ENCODE measurements at regions not wholly inside any gene's neighbourhood (a gene's known extent, or its start where the extent isn't known, plus 50 kb on each side); places are given as distances from the start of the nearest gene placed in this dataset.

GRCh38 chr1:96363826-96364225 is 357.8 kb upstream of the PTBP2 start:
- no peak for ATAC-seq
- TF ChIP-seq POLR2A (IDR thresholded peaks at IDR 0.05), result no peak
- DNase-seq, result no peak
- H3K4me3 ChIP-seq, result no peak overlapping the region
- no peaks in the 10 kb centered on the region for H3K27me3 ChIP-seq
- in situ Hi-C loops (cut with MboI; ENCODE audit: low sequenced_read_pairs in 4 of 4), result no loop called here
- H3K4me1 ChIP-seq, result no peaks in the 10 kb centered on the region
- H3K9me3 ChIP-seq, result no peaks in the 10 kb centered on the region
- intact Hi-C loops (cut with DNase I; ENCODE audit: low total_unique reads), result no loop called here
- H3K27ac ChIP-seq, result no peak overlapping the region
- no peaks in the 10 kb centered on the region for H3K36me3 ChIP-seq

- Histone ChIP-seq H3K36me3 (no peaks in the 10 kb centered on the region), H3K9me3 (no peaks in the 10 kb centered on the region), H3K4me1 (no peaks in the 10 kb centered on the region), H3K27me3 (no peaks in the 10 kb centered on the region), H3K27ac (no peak overlapping the region), H3K4me3 (no peak overlapping the region)
- TF ChIP-seq, protein P1, sequence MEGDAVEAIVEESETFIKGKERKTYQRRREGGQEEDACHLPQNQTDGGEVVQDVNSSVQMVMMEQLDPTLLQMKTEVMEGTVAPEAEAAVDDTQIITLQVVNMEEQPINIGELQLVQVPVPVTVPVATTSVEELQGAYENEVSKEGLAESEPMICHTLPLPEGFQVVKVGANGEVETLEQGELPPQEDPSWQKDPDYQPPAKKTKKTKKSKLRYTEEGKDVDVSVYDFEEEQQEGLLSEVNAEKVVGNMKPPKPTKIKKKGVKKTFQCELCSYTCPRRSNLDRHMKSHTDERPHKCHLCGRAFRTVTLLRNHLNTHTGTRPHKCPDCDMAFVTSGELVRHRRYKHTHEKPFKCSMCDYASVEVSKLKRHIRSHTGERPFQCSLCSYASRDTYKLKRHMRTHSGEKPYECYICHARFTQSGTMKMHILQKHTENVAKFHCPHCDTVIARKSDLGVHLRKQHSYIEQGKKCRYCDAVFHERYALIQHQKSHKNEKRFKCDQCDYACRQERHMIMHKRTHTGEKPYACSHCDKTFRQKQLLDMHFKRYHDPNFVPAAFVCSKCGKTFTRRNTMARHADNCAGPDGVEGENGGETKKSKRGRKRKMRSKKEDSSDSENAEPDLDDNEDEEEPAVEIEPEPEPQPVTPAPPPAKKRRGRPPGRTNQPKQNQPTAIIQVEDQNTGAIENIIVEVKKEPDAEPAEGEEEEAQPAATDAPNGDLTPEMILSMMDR (IDR thresholded peaks at IDR 0.05 in 4 of 5, conservative IDR thresholded peaks at IDR 0.05 in 1 of 5), result no peak
- no peak for TF ChIP-seq POLR2A (IDR thresholded peaks at IDR 0.05)
- DNase-seq (no peak), ATAC-seq (no peak)
- in situ Hi-C loops (cut with MboI; ENCODE audit: low sequenced_read_pairs in 4 of 4), result no loop called here
- intact Hi-C loops (cut with DNase I; ENCODE audit: low total_unique reads), result no loop called here
Observed at GRCh38 chr1:96364576-96364975, 357.0 kb upstream of the PTBP2 start.

DNA sequence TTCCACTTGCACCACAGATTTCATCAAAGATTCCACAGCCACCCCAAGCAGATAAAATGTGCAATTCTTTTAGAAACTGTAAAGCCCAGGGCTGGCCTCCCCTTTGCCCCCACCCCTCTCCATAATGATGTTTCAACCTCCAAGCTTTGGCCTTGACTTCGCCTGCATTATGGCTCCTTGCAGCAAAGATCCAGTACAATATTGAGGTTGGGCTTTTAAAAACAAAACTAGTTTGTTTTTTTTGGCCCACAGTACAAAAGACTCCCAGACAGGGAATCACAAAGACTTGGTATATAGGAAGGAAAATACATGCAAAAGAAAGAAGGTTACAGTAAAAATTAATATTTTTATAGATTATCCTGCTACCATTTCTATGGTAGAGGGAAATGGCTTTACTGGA is 356.5 kb upstream of the PTBP2 start:
- DNase-seq (no peak), ATAC-seq (no peak)
- Histone ChIP-seq H3K27ac (no peak overlapping the region), H3K4me3 (no peak overlapping the region), H3K9me3 (no peaks in the 10 kb centered on the region), H3K36me3 (no peaks in the 10 kb centered on the region), H3K27me3 (no peaks in the 10 kb centered on the region), H3K4me1 (no peaks in the 10 kb centered on the region)
- intact Hi-C loops (cut with DNase I; ENCODE audit: low total_unique reads), result no loop called here
- in situ Hi-C loops (cut with MboI; ENCODE audit: low sequenced_read_pairs in 4 of 4), result no loop called here
- TF ChIP-seq POLR2A (IDR thresholded peaks at IDR 0.05), result no peak
- TF ChIP-seq, protein P1 (IDR thresholded peaks at IDR 0.05 in 4 of 5, conservative IDR thresholded peaks at IDR 0.05 in 1 of 5), result no peak

DNA sequence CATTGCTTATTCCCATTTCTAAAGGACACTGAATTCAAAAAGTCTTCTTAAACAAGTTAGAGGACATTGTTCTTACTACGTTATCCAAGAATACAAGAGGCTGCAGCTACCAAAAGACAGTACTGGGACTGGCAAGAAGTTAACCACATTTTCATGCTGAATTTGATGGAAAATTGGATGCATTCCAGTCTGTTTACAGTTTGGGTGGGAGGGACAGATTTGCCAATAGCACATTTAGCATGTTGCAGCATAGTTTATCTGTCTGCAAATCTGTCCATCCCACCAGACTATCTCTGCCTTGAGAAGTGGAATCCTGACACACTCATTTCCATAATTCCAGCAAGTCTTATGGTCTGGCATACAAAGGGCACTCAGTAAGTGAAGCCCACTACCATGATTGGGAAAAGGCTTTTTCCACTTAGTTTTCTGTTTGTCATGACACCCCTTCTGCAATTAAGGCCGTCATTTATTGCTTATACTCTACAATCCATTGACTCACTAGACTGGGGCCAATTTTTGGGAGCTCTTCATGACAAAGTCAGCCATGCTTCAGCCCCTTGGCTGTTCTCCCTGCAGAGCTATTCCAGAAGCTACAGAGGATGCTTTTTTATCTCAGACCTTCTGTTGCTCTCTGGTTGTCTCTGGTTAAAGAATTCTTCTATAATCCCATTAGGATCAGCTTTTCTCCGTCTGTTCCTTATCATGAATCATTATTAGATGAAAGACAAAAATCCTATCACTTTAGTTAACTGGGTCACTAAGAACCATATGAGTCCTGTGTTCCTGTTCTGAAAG is 355.8 kb upstream of the PTBP2 start:
- no peak overlapping the region for H3K4me3 ChIP-seq
- TF ChIP-seq, protein P1 (IDR thresholded peaks at IDR 0.05 in 4 of 5, conservative IDR thresholded peaks at IDR 0.05 in 1 of 5), result no peak
- TF ChIP-seq POLR2A (IDR thresholded peaks at IDR 0.05), result no peak
- no peak for ATAC-seq
- in situ Hi-C loops (cut with MboI; ENCODE audit: low sequenced_read_pairs in 4 of 4) (no loop called here), intact Hi-C loops (cut with DNase I; ENCODE audit: low total_unique reads) (no loop called here)
- H3K4me1 ChIP-seq, result no peaks in the 10 kb centered on the region
- H3K27me3 ChIP-seq, result no peaks in the 10 kb centered on the region
- no peaks in the 10 kb centered on the region for H3K36me3 ChIP-seq
- no peak overlapping the region for H3K27ac ChIP-seq
- no peaks in the 10 kb centered on the region for H3K9me3 ChIP-seq
- DNase-seq, result no peak

GRCh38 chr1:96366516-96366915 is 355.1 kb upstream of the PTBP2 start:
- no peaks in the 10 kb centered on the region for H3K27me3 ChIP-seq
- TF ChIP-seq, protein P1 (IDR thresholded peaks at IDR 0.05 in 4 of 5, conservative IDR thresholded peaks at IDR 0.05 in 1 of 5), result no peak
- no peak for TF ChIP-seq POLR2A (IDR thresholded peaks at IDR 0.05)
- H3K9me3 ChIP-seq, result no peaks in the 10 kb centered on the region
- in situ Hi-C loops (cut with MboI; ENCODE audit: low sequenced_read_pairs in 4 of 4), result no loop called here
- H3K27ac ChIP-seq, result no peak overlapping the region
- DNase-seq (no peak), ATAC-seq (no peak)
- H3K36me3 ChIP-seq, result no peaks in the 10 kb centered on the region
- H3K4me1 ChIP-seq, result no peaks in the 10 kb centered on the region
- intact Hi-C loops (cut with DNase I; ENCODE audit: low total_unique reads), result no loop called here
- H3K4me3 ChIP-seq, result no peak overlapping the region

All from gastrocnemius medialis (tissue), 4 donors.